ENCODE measurements at regions not wholly inside any gene's neighbourhood (a gene's known extent, or its start where the extent isn't known, plus 50 kb on each side); places are given as distances from the start of the nearest gene placed in this dataset.
A peak's percentile ranks its signal among the peaks of the same experiment; 100 is the strongest.

DNA sequence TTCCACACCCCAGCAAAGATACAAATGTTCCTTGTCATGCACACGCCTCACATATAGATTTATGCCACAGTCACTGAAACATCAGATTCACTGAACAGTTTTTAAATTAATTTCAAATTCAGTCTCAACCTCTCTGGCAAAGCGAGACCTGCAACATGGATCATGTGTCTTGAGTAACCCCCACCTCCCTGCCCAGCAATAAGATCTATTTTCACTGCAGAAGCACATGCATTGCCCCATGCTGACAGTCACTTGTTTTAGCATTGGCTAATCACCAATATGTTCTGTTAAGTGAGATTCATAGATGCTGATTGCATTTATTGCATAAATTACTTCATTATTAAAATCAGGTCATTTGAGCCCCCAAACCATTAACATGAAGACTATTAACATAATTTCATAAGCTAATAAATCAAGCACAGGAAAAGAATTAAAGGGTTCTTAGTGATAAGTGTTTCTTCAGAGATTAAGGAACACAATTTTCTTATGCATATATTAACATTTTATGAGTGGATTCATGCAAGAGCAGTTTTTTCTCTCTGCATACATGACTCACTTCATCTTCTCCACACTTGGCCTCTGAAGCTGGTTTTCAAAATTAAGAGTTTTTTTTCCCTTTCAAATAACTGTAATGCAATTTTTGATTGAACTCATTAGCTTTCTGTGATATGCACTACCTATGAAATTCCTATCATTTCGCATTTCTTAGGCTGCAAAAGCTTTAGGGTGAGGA, 173.2 kb upstream of the SOX4 start:
- Histone ChIP-seq H3K4me1 (ENCODE audit: control insufficient read depth, insufficient read depth, low read length) (no peaks in the 10 kb centered on the region), H3K4me3 (ENCODE audit: low read length) (no peak overlapping the region), H3K27me3 (ENCODE audit: control insufficient read depth, insufficient read depth, low read length) (no peaks in the 10 kb centered on the region), H3K9me3 (ENCODE audit: control insufficient read depth, low read depth, low read length) (peaks cover 4% of the 10 kb centered on the region), H3K36me3 (ENCODE audit: control insufficient read depth, insufficient read depth, low read length) (no peaks in the 10 kb centered on the region), H3K27ac (ENCODE audit: low read length) (no peak overlapping the region)
- no peak for DNase-seq
- WGBS (ENCODE audit: insufficient coverage, low lambda C conversion rate), result 100% methylated on average over 1 of the region's 3 CpGs

DNA sequence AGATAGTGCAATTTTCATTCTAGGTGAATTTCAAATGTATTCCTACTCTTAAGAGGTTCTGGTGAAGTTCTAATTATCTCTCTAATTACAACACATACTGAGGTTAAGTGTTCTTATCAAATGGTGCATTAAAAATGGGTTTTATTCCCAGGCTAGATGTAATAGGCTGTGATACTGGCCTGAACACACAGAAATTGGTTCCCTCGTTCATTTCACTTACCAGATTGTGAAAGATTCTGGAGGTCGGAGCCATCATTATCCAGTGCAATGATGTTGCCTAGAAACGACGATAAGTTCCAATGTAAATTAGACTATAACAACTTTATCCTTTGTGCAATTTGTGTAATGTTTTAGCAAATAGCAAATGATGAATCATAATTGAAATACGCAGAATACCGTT, 172.6 kb upstream of the SOX4 start:
- DNase-seq, result no peak
- WGBS (ENCODE audit: insufficient coverage, low lambda C conversion rate), result 53% methylated on average over 3 of the region's 6 CpGs

DNA sequence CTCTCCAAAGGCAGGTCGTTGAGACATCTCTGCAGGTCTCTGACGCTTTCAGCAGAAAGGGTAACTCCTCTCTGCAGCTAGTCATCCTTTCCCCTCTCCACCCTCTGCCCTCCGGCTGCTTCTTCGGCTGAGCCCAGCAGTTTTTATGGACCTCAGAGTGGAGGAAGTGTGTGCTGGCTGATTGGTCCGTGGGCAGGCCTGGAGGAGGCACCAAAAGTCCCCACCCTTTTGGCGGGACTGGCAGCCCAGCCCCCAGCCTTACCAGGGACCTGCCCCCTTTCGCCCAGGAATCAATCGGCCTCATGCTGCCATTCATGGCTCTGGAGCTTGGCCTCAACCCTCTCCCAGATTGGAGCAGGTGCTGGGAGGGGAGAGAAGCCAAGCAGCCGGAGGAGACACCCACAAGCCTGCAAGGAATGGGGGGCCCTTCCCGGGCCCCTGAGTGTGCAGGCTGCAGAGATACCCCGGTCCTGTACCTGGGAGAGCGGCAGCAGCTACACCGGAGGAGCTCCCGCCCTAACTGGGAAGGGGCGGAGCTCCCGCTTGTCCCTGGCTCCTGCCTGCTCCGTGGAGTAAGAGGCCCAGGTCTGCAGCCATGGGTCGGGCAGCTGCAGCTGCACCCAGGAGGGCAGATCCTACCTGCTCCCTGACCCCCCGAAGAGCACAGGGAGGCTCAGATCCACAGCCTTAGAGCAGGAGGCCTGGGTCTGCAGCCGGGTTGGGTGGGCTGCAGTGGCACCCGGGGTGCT, 170.3 kb upstream of the SOX4 start:
- Histone ChIP-seq H3K36me3 (ENCODE audit: control insufficient read depth, insufficient read depth, low read length) (no peaks in the 10 kb centered on the region), H3K27me3 (ENCODE audit: control insufficient read depth, insufficient read depth, low read length) (no peaks in the 10 kb centered on the region), H3K4me3 (ENCODE audit: low read length) (no peak overlapping the region), H3K9me3 (ENCODE audit: control insufficient read depth, low read depth, low read length) (peaks cover 4% of the 10 kb centered on the region), H3K4me1 (ENCODE audit: control insufficient read depth, insufficient read depth, low read length) (no peaks in the 10 kb centered on the region), H3K27ac (ENCODE audit: low read length) (no peak overlapping the region)
- no CpG with 5 or more reads among the region's 21 CpGs for WGBS (ENCODE audit: insufficient coverage, low lambda C conversion rate)
- DNase-seq, result no peak

More for the DNA sequence above, 172.6 kb upstream of the SOX4 start:
- Histone ChIP-seq H3K9me3 (ENCODE audit: control insufficient read depth, low read depth, low read length) (peaks cover 4% of the 10 kb centered on the region), H3K27ac (ENCODE audit: low read length) (no peak overlapping the region), H3K27me3 (ENCODE audit: control insufficient read depth, insufficient read depth, low read length) (no peaks in the 10 kb centered on the region), H3K36me3 (ENCODE audit: control insufficient read depth, insufficient read depth, low read length) (no peaks in the 10 kb centered on the region), H3K4me3 (ENCODE audit: low read length) (no peak overlapping the region), H3K4me1 (ENCODE audit: control insufficient read depth, insufficient read depth, low read length) (no peaks in the 10 kb centered on the region)

DNA sequence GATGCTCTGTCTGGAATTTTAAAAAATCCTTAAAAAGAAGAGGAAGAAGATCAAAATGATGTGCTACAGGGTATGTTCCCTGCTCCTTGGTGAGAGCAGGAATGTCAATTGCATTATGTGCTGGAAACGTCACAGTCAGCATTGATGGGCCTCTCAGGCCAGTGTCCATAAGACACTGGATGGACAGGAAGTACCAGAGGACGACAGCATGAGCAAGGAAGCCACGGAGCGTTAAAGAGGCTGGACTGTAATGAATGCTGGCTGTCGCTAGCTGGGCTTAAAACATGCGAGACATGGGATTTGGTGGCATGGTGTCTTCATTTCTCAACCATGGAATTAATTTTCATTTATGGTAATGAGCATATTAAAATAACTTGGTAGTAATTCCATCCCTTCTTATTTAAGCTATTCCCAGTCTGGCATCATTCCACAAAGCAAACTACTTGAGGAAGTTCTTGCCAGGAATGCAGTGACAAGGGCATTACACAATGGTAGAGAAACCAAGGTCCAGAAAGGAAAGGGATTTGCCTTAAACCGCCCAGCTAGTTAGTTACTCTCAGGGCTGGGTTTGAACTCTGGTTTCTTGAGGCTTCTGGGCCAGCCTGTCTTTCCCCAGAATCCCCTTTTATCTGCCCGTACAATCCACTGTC, 166.6 kb upstream of the SOX4 start:
- WGBS (ENCODE audit: insufficient coverage, low lambda C conversion rate), result no CpG with 5 or more reads among the region's 8 CpGs
- H3K4me3 ChIP-seq (ENCODE audit: low read length), result no peak overlapping the region

GRCh38 chr6:21429291-21429690, 164.3 kb upstream of the SOX4 start:
- no peak overlapping the region for H3K4me3 ChIP-seq (ENCODE audit: low read length)
- no peaks in the 10 kb centered on the region for H3K27me3 ChIP-seq (ENCODE audit: control insufficient read depth, insufficient read depth, low read length)
- no peaks in the 10 kb centered on the region for H3K36me3 ChIP-seq (ENCODE audit: control insufficient read depth, insufficient read depth, low read length)
- WGBS (ENCODE audit: insufficient coverage, low lambda C conversion rate), result 100% methylated on average over 1 of the region's 2 CpGs
- no peak for DNase-seq
- H3K4me1 ChIP-seq (ENCODE audit: control insufficient read depth, insufficient read depth, low read length), result no peaks in the 10 kb centered on the region
- H3K27ac ChIP-seq (ENCODE audit: low read length), result no peak overlapping the region
- no peaks in the 10 kb centered on the region for H3K9me3 ChIP-seq (ENCODE audit: control insufficient read depth, low read depth, low read length)

More for the DNA sequence above, 166.6 kb upstream of the SOX4 start:
- Histone ChIP-seq H3K27me3 (ENCODE audit: control insufficient read depth, insufficient read depth, low read length) (no peaks in the 10 kb centered on the region), H3K36me3 (ENCODE audit: control insufficient read depth, insufficient read depth, low read length) (no peaks in the 10 kb centered on the region), H3K9me3 (ENCODE audit: control insufficient read depth, low read depth, low read length) (peaks cover 4% of the 10 kb centered on the region), H3K27ac (ENCODE audit: low read length) (no peak overlapping the region), H3K4me1 (ENCODE audit: control insufficient read depth, insufficient read depth, low read length) (no peaks in the 10 kb centered on the region)
- DNase-seq, result peak in 1 of 2 donors; percentile 22

GRCh38 chr6:21431526-21431925, 162.0 kb upstream of the SOX4 start:
- DNase-seq, result no peak
- Histone ChIP-seq H3K27me3 (ENCODE audit: control insufficient read depth, insufficient read depth, low read length) (no peaks in the 10 kb centered on the region), H3K27ac (ENCODE audit: low read length) (no peak overlapping the region), H3K9me3 (ENCODE audit: control insufficient read depth, low read depth, low read length) (no peaks in the 10 kb centered on the region), H3K36me3 (ENCODE audit: control insufficient read depth, insufficient read depth, low read length) (no peaks in the 10 kb centered on the region), H3K4me1 (ENCODE audit: control insufficient read depth, insufficient read depth, low read length) (no peaks in the 10 kb centered on the region), H3K4me3 (ENCODE audit: low read length) (no peak overlapping the region)
- 82% methylated on average over 2 of the region's 4 CpGs for WGBS (ENCODE audit: insufficient coverage, low lambda C conversion rate)

GRCh38 chr6:21436625-21437024, 156.9 kb upstream of the SOX4 start:
- no CpG with 5 or more reads among the region's 1 CpG for WGBS (ENCODE audit: insufficient coverage, low lambda C conversion rate)
- H3K27ac ChIP-seq (ENCODE audit: low read length), result no peak overlapping the region
- DNase-seq, result no peak

DNA sequence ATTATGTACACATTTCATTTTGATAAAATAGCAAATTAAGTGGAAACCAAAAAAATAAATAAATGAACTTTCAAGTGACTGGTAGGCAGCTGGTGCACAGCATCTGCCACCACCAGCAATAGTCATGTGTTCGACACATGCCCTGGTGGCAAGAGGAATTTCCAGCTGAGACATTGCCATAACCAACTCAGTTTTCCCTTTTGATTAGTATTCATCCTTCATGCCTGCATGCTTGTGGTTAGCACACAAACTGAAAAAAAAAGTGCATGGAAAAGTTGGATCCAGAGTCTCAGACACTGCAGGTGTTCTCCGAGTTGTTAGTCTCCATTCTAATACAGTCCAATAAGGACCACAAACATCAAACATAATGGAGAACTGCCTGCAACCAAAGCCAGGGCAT, 156.0 kb upstream of the SOX4 start:
- H3K27ac ChIP-seq (ENCODE audit: low read length), result no peak overlapping the region
- H3K9me3 ChIP-seq (ENCODE audit: control insufficient read depth, low read depth, low read length), result no peaks in the 10 kb centered on the region
- DNase-seq, result no peak
- no peaks in the 10 kb centered on the region for H3K4me1 ChIP-seq (ENCODE audit: control insufficient read depth, insufficient read depth, low read length)
- no peaks in the 10 kb centered on the region for H3K27me3 ChIP-seq (ENCODE audit: control insufficient read depth, insufficient read depth, low read length)
- no peak overlapping the region for H3K4me3 ChIP-seq (ENCODE audit: low read length)
- no peaks in the 10 kb centered on the region for H3K36me3 ChIP-seq (ENCODE audit: control insufficient read depth, insufficient read depth, low read length)
- no CpG with 5 or more reads among the region's 2 CpGs for WGBS (ENCODE audit: insufficient coverage, low lambda C conversion rate)

More at GRCh38 chr6:21436625-21437024, 156.9 kb upstream of the SOX4 start:
- H3K36me3 ChIP-seq (ENCODE audit: control insufficient read depth, insufficient read depth, low read length), result no peaks in the 10 kb centered on the region
- H3K4me1 ChIP-seq (ENCODE audit: control insufficient read depth, insufficient read depth, low read length), result no peaks in the 10 kb centered on the region
- no peaks in the 10 kb centered on the region for H3K27me3 ChIP-seq (ENCODE audit: control insufficient read depth, insufficient read depth, low read length)
- no peak overlapping the region for H3K4me3 ChIP-seq (ENCODE audit: low read length)
- no peaks in the 10 kb centered on the region for H3K9me3 ChIP-seq (ENCODE audit: control insufficient read depth, low read depth, low read length)

GRCh38 chr6:21438237-21438985, 155.1 kb upstream of the SOX4 start:
- H3K36me3 ChIP-seq (ENCODE audit: control insufficient read depth, insufficient read depth, low read length), result no peaks in the 10 kb centered on the region
- no peak overlapping the region for H3K4me3 ChIP-seq (ENCODE audit: low read length)
- no peaks in the 10 kb centered on the region for H3K9me3 ChIP-seq (ENCODE audit: control insufficient read depth, low read depth, low read length)
- no peaks in the 10 kb centered on the region for H3K27me3 ChIP-seq (ENCODE audit: control insufficient read depth, insufficient read depth, low read length)
- H3K4me1 ChIP-seq (ENCODE audit: control insufficient read depth, insufficient read depth, low read length), result no peaks in the 10 kb centered on the region
- no peak overlapping the region for H3K27ac ChIP-seq (ENCODE audit: low read length)
- WGBS (ENCODE audit: insufficient coverage, low lambda C conversion rate), result 100% methylated on average over 3 of the region's 10 CpGs
- no peak for DNase-seq

GRCh38 chr6:21438986-21439352, 154.6 kb upstream of the SOX4 start:
- Histone ChIP-seq H3K4me3 (ENCODE audit: low read length) (no peak overlapping the region), H3K36me3 (ENCODE audit: control insufficient read depth, insufficient read depth, low read length) (no peaks in the 10 kb centered on the region)
- WGBS (ENCODE audit: insufficient coverage, low lambda C conversion rate), result no CpG with 5 or more reads among the region's 2 CpGs

More at GRCh38 chr6:21438986-21439352, 154.6 kb upstream of the SOX4 start:
- no peak for DNase-seq
- H3K9me3 ChIP-seq (ENCODE audit: control insufficient read depth, low read depth, low read length), result no peaks in the 10 kb centered on the region
- no peaks in the 10 kb centered on the region for H3K4me1 ChIP-seq (ENCODE audit: control insufficient read depth, insufficient read depth, low read length)
- H3K27me3 ChIP-seq (ENCODE audit: control insufficient read depth, insufficient read depth, low read length), result no peaks in the 10 kb centered on the region
- H3K27ac ChIP-seq (ENCODE audit: low read length), result no peak overlapping the region

All from large intestine (tissue), 3 donors.